ENCODE measurements at regions not wholly inside any gene's neighbourhood (a gene's known extent, or its start where the extent isn't known, plus 50 kb on each side); places are given as distances from the start of the nearest gene placed in this dataset.

DNA sequence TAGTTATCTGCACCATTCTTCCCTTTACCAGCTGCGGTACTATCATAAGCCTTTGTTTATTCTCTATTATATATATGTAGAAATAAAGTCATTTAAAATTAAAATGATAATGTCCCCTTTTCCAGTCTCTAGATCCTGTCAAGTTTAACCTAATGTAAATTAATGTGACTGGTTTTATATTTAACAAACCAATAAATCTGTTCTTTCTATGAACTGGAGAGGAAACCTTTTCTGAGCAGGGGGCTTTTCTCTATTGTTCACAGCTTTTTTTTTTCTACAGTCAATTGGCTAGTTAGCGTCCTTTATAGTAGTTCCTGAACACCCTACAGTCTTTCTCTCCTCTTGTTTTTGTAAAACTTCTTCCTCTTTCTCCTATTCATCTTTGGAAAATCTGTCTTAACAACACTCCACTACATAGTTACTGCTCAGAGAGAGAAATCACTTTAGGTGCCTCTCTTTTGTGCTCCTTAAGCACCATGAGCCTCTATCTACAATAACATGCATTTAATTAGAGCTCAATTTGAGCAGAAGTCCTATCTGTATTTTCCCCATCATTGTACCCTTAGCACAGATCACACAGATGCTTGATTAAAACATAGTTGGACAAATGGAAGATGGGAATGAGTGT, 332.6 kb upstream of the SYT1 start:
- TF ChIP-seq, protein P1, sequence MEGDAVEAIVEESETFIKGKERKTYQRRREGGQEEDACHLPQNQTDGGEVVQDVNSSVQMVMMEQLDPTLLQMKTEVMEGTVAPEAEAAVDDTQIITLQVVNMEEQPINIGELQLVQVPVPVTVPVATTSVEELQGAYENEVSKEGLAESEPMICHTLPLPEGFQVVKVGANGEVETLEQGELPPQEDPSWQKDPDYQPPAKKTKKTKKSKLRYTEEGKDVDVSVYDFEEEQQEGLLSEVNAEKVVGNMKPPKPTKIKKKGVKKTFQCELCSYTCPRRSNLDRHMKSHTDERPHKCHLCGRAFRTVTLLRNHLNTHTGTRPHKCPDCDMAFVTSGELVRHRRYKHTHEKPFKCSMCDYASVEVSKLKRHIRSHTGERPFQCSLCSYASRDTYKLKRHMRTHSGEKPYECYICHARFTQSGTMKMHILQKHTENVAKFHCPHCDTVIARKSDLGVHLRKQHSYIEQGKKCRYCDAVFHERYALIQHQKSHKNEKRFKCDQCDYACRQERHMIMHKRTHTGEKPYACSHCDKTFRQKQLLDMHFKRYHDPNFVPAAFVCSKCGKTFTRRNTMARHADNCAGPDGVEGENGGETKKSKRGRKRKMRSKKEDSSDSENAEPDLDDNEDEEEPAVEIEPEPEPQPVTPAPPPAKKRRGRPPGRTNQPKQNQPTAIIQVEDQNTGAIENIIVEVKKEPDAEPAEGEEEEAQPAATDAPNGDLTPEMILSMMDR (IDR thresholded peaks at IDR 0.05), result no peak
- no peak for TF ChIP-seq POLR2A (IDR thresholded peaks at IDR 0.05)
